ENCODE measurements at regions not wholly inside any gene's neighbourhood (a gene's known extent, or its start where the extent isn't known, plus 50 kb on each side); places are given as distances from the start of the nearest gene placed in this dataset.

- FAIRE-seq = no peak
Measured at GRCh38 chr2:43152741-43153647, 73.4 kb downstream of the ZFP36L2 start.

More at GRCh38 chr2:43152741-43153647, 73.4 kb downstream of the ZFP36L2 start:
- no peaks in the 10 kb centered on the region for H3K79me2 ChIP-seq (ENCODE audit: control insufficient read depth, insufficient read depth, low read length)
- no peak overlapping the region for H3K4me3 ChIP-seq (replicated peaks in 1 of 3; ENCODE audit: insufficient read depth in 1 of 3, low read depth in 1 of 3, low read length in 3 of 3)
- H3K4me2 ChIP-seq (ENCODE audit: insufficient read depth, low read length) = no peak overlapping the region
- DNase-seq (ENCODE audit: low read depth, low spot score) = peak; percentile 29
- H3K36me3 ChIP-seq (ENCODE audit: control insufficient read depth in 2 of 2, extremely low read depth in 1 of 2, insufficient read depth in 2 of 2, low read length in 2 of 2) = no peaks in the 10 kb centered on the region
- H3K27ac ChIP-seq (ENCODE audit: insufficient read depth, low read depth, low read length) = no peak overlapping the region
- H4K20me1 ChIP-seq (replicated peaks; ENCODE audit: control insufficient read depth, extremely low read depth, insufficient read depth, low read length) = no peaks in the 10 kb centered on the region
- H3K27me3 ChIP-seq (ENCODE audit: control insufficient read depth in 2 of 2, insufficient read depth in 2 of 2, low read length in 2 of 2) = no peaks in the 10 kb centered on the region
- ChIA-PET POLR2A (no interaction called here), CTCF (interaction anchor here (1.3 to 1.6 kb wide), 2 partner anchors 13 to 129 kb away, joined by 3 to 7 read pairs; no protein-coding TSS in a partner anchor)
- no peak overlapping the region for H3K9ac ChIP-seq (replicated peaks; ENCODE audit: extremely low read depth, insufficient read depth, low read length)
- no peak overlapping the region for H2AFZ ChIP-seq (ENCODE audit: low read depth, low read length)
- H3K4me1 ChIP-seq (ENCODE audit: control insufficient read depth, extremely low read depth, insufficient read depth, low read length) = peaks cover 3% of the 10 kb centered on the region
- dilution Hi-C loops (cut with MboI; ENCODE audit: extremely low pct_ligation_motif_present, low sequenced_read_pairs) (no loop called here), intact Hi-C loops (cut with micrococcal nuclease) (no loop called here)
- BruUV-seq (replicated peaks) = no TSS peak
- no peaks in the 10 kb centered on the region for H3K9me3 ChIP-seq (replicated peaks; ENCODE audit: control insufficient read depth, insufficient read depth, low read length)
- TF ChIP-seq POLR2A (IDR thresholded peaks at IDR 0.05; ENCODE audit: low read depth, low read length) (no peak), FOS (IDR thresholded peaks at IDR 0.05; ENCODE audit: borderline replicate concordance, insufficient read depth, low read length) (no peak), POLR2AphosphoS5 (IDR thresholded peaks at IDR 0.05; ENCODE audit: insufficient read depth, low read depth, low read length) (no peak), GATA2 (IDR thresholded peaks at IDR 0.05; ENCODE audit: insufficient read depth, insufficient read length, low read depth, low read length) (no peak), MYC (IDR thresholded peaks at IDR 0.05; ENCODE audit: low read depth, low read length) (no peak), CTCF (IDR thresholded peaks at IDR 0.05; ENCODE audit: extremely low read depth in 1 of 2, insufficient read depth in 1 of 2, low read depth in 1 of 2, low read length in 2 of 2) (no peak), EZH2 (IDR thresholded peaks at IDR 0.05; ENCODE audit: borderline replicate concordance, low read depth, low read length, severe bottlenecking) (no peak), JUN (IDR thresholded peaks at IDR 0.05; ENCODE audit: borderline replicate concordance, insufficient read depth, insufficient read length, low read depth) (no peak)
- TF ChIP-seq, protein P1, sequence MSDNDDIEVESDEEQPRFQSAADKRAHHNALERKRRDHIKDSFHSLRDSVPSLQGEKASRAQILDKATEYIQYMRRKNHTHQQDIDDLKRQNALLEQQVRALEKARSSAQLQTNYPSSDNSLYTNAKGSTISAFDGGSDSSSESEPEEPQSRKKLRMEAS (IDR thresholded peaks at IDR 0.05; ENCODE audit: insufficient read depth, insufficient read length) = no peak
- H3K9me1 ChIP-seq (replicated peaks; ENCODE audit: control insufficient read depth, extremely low read depth, insufficient read depth, low read length) = no peaks in the 10 kb centered on the region

Data from endothelial cell of umbilical vein (primary cell).